Fibroblast of the aortic adventitia (primary cell): ENCODE measurements at regions not wholly inside any gene's neighbourhood (a gene's known extent, or its start where the extent isn't known, plus 50 kb on each side); places are given as distances from the start of the nearest gene placed in this dataset.
"Not testable (repeated sequence)": the region's sequence is repeated elsewhere in the genome, so short reads cannot be mapped to it uniquely, and the experiment has no call there.

Experiments
- DNase-seq: peaks from one replicate; pipeline ENCODE4 v3.0.0-alpha.2; 2010; ENCODE audit warnings: low read depth
- H3K4me3 ChIP-seq: 2 replicates; pipeline ENCODE4 v1.5.1; 2011; ENCODE audit warnings: low read depth, mild to moderate bottlenecking, control low read depth, low read length, moderate library complexity
- CTCF ChIP-seq: IDR thresholded peaks from 2 replicates; pipeline ENCODE4 v1.5.1; 2011; ENCODE audit warnings: mild to moderate bottlenecking, low read length, control low read depth, inconsistent platforms; ENCODE audit not compliant: insufficient read depth

GRCh38 chr11:22084564-22084963, 108.3 kb upstream of the ANO5 start:
- no peak overlapping the region for H3K4me3 ChIP-seq
- DNase-seq, result no peak
- TF ChIP-seq CTCF, result no peak

- TF ChIP-seq CTCF, result no peak
- H3K4me3 ChIP-seq, result no peak overlapping the region
- DNase-seq, result no peak
Observed at GRCh38 chr11:22089609-22090008, 103.3 kb upstream of the ANO5 start.

GRCh38 chr11:22106566-22106965, 86.3 kb upstream of the ANO5 start:
- TF ChIP-seq CTCF, result no peak
- DNase-seq, result no peak
- no peak overlapping the region for H3K4me3 ChIP-seq

GRCh38 chr11:22115470-22116029, 77.3 kb upstream of the ANO5 start:
- no peak for TF ChIP-seq CTCF
- no peak for DNase-seq
- no peak overlapping the region for H3K4me3 ChIP-seq

GRCh38 chr11:22127981-22128380, 64.9 kb upstream of the ANO5 start:
- H3K4me3 ChIP-seq, DNase-seq: not testable (repeated sequence)

GRCh38 chr11:22130462-22131053, 62.3 kb upstream of the ANO5 start:
- no peak for TF ChIP-seq CTCF
- no peak overlapping the region for H3K4me3 ChIP-seq
- no peak for DNase-seq

GRCh38 chr11:22133776-22134175, 59.1 kb upstream of the ANO5 start:
- no peak overlapping the region for H3K4me3 ChIP-seq
- TF ChIP-seq CTCF, result no peak
- DNase-seq, result no peak
